PC-3 (cell line): ENCODE measurements at regions not wholly inside any gene's neighbourhood (a gene's known extent, or its start where the extent isn't known, plus 50 kb on each side); places are given as distances from the start of the nearest gene placed in this dataset.
"Not testable (repeated sequence)": the region's sequence is repeated elsewhere in the genome, so short reads cannot be mapped to it uniquely, and the experiment has no call there.

Experiments used
- ATAC-seq: fragments of 200-7000 bp; cut with Tn5 transposase; 2 replicates; pipeline ENCODE4 v1.9.1; 2020; ENCODE audit warnings: mild to moderate bottlenecking, moderate library complexity
- BruUV-seq: library from RNA; stranded (reverse); fragments of 400-500 nt; replicated peaks from 2 replicates; lab custom pipeline; 2021; lab: Mats Ljungman, UMichigan
- CTCF ChIA-PET: fragments of 300-600 bp; sonication (Branson Sonifier 250); formaldehyde crosslinking; loops from one replicate; lab custom pipeline; 2022; ENCODE audit warnings: antibody characterized with exemption; lab: Charles Lee
- POLR2A ChIA-PET: fragments of 300-600 bp; sonication (Branson Sonifier 250); formaldehyde crosslinking; loops from one replicate; lab custom pipeline; 2022; ENCODE audit warnings: antibody characterized with exemption; ENCODE audit not compliant: unreplicated experiment; lab: Charles Lee
- DNase-seq: peaks from one replicate; pipeline ENCODE4 v3.0.0-alpha.2; 2015
- H2AFZ ChIP-seq: fragments of 300-600 bp; sonication (generic); 2 replicates; pipeline ENCODE4 v1.6.0; 2016; ENCODE audit warnings: antibody characterized with exemption, low read length
- H3F3A ChIP-seq: fragments of 300-600 bp; sonication (generic); one replicate; pipeline ENCODE4 v1.6.0; 2017; ENCODE audit warnings: antibody characterized with exemption, low read length, control low read depth, mild to moderate bottlenecking; ENCODE audit not compliant: unreplicated experiment
- H3K27ac ChIP-seq: fragments of 300-600 bp; sonication (generic); 2 replicates; pipeline ENCODE4 v1.5.1; 2016; ENCODE audit warnings: mild to moderate bottlenecking, low read length
- H3K27me3 ChIP-seq: fragments of 300-600 bp; sonication (generic); 2 replicates; pipeline ENCODE4 v1.6.1; 2016; ENCODE audit warnings: low read length, mixed read lengths
- H3K36me3 ChIP-seq: fragments of 300-600 bp; sonication (generic); 2 replicates; pipeline ENCODE4 v1.6.1; 2016; ENCODE audit warnings: low read depth, mixed run types, low read length, mixed read lengths
- H3K4me1 ChIP-seq: fragments of 300-600 bp; sonication (generic); 2 replicates; pipeline ENCODE4 v1.5.1; 2016; ENCODE audit warnings: low read length; ENCODE audit not compliant: insufficient read depth
- H3K4me2 ChIP-seq: fragments of 300-600 bp; sonication (generic); 2 replicates; pipeline ENCODE4 v1.6.0; 2016; ENCODE audit warnings: low read length
- H3K4me3 ChIP-seq: fragments of 300-600 bp; sonication (generic); 2 replicates; pipeline ENCODE4 v1.5.1; 2016; ENCODE audit warnings: mild to moderate bottlenecking, low read length, mixed read lengths
- H3K79me2 ChIP-seq: fragments of 300-600 bp; sonication (generic); 2 replicates; pipeline ENCODE4 v1.6.1; 2017; ENCODE audit warnings: low read length, mixed read lengths
- H3K9ac ChIP-seq: fragments of 300-600 bp; sonication (generic); 2 replicates; pipeline ENCODE4 v1.6.0; 2016; ENCODE audit warnings: mild to moderate bottlenecking, low read length
- H3K9me2 ChIP-seq: fragments of 300-600 bp; sonication (generic); replicated peaks from 2 replicates; pipeline ENCODE4 v1.6.1; 2016; ENCODE audit warnings: mixed run types, low read length, mixed read lengths
- H3K9me3 ChIP-seq: fragments of 300-600 bp; sonication (generic); 2 replicates; pipeline ENCODE4 v1.6.1; 2016; ENCODE audit warnings: low read length, mixed read lengths
- H4K20me1 ChIP-seq: fragments of 300-600 bp; sonication (generic); 2 replicates; pipeline ENCODE4 v1.6.1; 2016; ENCODE audit warnings: low read length, mixed read lengths
- EZH2 ChIP-seq: fragments of 300-600 bp; sonication (generic); IDR thresholded peaks from one replicate; pipeline ENCODE4 v1.6.1; 2017; ENCODE audit warnings: antibody characterized with exemption, mild to moderate bottlenecking, low read length; ENCODE audit not compliant: unreplicated experiment
- EZH2phosphoT487 ChIP-seq: fragments of 300-600 bp; sonication (generic); IDR thresholded peaks from 2 replicates; pipeline ENCODE4 v1.6.1; 2018; ENCODE audit warnings: mild to moderate bottlenecking, antibody characterized with exemption, low read length, borderline replicate concordance
- intact Hi-C: fragments of 100-400 bp; cut with micrococcal nuclease; formaldehyde crosslinking; loops from 2 replicates; pipeline ENCODE4 v1.9.0; 2023
- TF ChIP-seq, protein P1 (sequence below): fragments of 300-600 bp; sonication (generic); conservative IDR thresholded peaks from 2 replicates; pipeline ENCODE4 v1.5.1; 2017; ENCODE audit warnings: antibody characterized with exemption, low read depth, mild to moderate bottlenecking, low read length

- Histone ChIP-seq H3K27me3 (peaks cover 72% of the 10 kb centered on the region), H3K9me2 (no peaks in the 10 kb centered on the region), H3K9me3 (no peaks in the 10 kb centered on the region), H3K27ac (no peak overlapping the region), H3K36me3 (no peaks in the 10 kb centered on the region), H3K4me2 (no peak overlapping the region), H3F3A (no peaks in the 10 kb centered on the region), H3K79me2 (no peaks in the 10 kb centered on the region), H2AFZ (no peak overlapping the region), H3K4me1 (no peaks in the 10 kb centered on the region), H3K9ac (no peak overlapping the region), H4K20me1 (no peaks in the 10 kb centered on the region), H3K4me3 (no peak overlapping the region)
- DNase-seq: no peak
- TF ChIP-seq EZH2 (no peak), EZH2phosphoT487 (no peak)
- TF ChIP-seq, protein P1, sequence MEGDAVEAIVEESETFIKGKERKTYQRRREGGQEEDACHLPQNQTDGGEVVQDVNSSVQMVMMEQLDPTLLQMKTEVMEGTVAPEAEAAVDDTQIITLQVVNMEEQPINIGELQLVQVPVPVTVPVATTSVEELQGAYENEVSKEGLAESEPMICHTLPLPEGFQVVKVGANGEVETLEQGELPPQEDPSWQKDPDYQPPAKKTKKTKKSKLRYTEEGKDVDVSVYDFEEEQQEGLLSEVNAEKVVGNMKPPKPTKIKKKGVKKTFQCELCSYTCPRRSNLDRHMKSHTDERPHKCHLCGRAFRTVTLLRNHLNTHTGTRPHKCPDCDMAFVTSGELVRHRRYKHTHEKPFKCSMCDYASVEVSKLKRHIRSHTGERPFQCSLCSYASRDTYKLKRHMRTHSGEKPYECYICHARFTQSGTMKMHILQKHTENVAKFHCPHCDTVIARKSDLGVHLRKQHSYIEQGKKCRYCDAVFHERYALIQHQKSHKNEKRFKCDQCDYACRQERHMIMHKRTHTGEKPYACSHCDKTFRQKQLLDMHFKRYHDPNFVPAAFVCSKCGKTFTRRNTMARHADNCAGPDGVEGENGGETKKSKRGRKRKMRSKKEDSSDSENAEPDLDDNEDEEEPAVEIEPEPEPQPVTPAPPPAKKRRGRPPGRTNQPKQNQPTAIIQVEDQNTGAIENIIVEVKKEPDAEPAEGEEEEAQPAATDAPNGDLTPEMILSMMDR: no peak
- intact Hi-C loops: no loop called here
- POLR2A ChIA-PET: no interaction called here
- no peak for ATAC-seq
- no TSS peak for BruUV-seq
- CTCF ChIA-PET: no interaction called here
Observed at GRCh38 chr2:869357-869871, 81.2 kb upstream of the SNTG2 start.

- intact Hi-C loops, H3K9me3 ChIP-seq, H3K79me2 ChIP-seq, H3K9ac ChIP-seq, H3K27ac ChIP-seq, BruUV-seq, CTCF ChIA-PET, H3K9me2 ChIP-seq, POLR2A ChIA-PET, H3F3A ChIP-seq, H2AFZ ChIP-seq, H3K4me3 ChIP-seq, DNase-seq, H3K36me3 ChIP-seq, ATAC-seq, H4K20me1 ChIP-seq, H3K4me2 ChIP-seq, H3K4me1 ChIP-seq: not testable (repeated sequence)
- peaks cover 67% of the 10 kb centered on the region for H3K27me3 ChIP-seq
Observed at GRCh38 chr2:868857-869256, 81.8 kb upstream of the SNTG2 start.

GRCh38 chr2:867296-867695, 83.4 kb upstream of the SNTG2 start:
- Histone ChIP-seq H3K27ac (no peak overlapping the region), H3K36me3 (no peaks in the 10 kb centered on the region), H4K20me1 (no peaks in the 10 kb centered on the region), H3K27me3 (peaks cover 53% of the 10 kb centered on the region), H3K9ac (no peak overlapping the region), H3K9me3 (no peaks in the 10 kb centered on the region), H3K9me2 (no peaks in the 10 kb centered on the region), H3K4me1 (no peaks in the 10 kb centered on the region), H3F3A (no peaks in the 10 kb centered on the region), H3K4me3 (no peak overlapping the region), H3K79me2 (no peaks in the 10 kb centered on the region), H3K4me2 (no peak overlapping the region), H2AFZ (no peak overlapping the region)
- no TSS peak for BruUV-seq
- ChIA-PET CTCF (no interaction called here), POLR2A (no interaction called here)
- DNase-seq: no peak
- no peak for ATAC-seq
- intact Hi-C loops: no loop called here
- TF ChIP-seq EZH2phosphoT487 (no peak), EZH2 (no peak)
- TF ChIP-seq, protein P1: no peak
